GM10266 (cell line): ENCODE measurements at regions not wholly inside any gene's neighbourhood (a gene's known extent, or its start where the extent isn't known, plus 50 kb on each side); places are given as distances from the start of the nearest gene placed in this dataset.

Source experiments
- DNase-seq: peaks from one replicate; pipeline ENCODE4 v3.0.0; 2012; ENCODE audit errors: extremely low spot score
- CTCF ChIP-seq: IDR thresholded peaks from 2 replicates; pipeline ENCODE4 v1.5.1; 2012; ENCODE audit warnings: mild to moderate bottlenecking, low read depth; ENCODE audit not compliant: control insufficient read depth, insufficient read depth; ENCODE audit errors: missing control alignments

- TF ChIP-seq CTCF, result no peak
- no peak for DNase-seq
Observed at GRCh38 chr3:177837951-177838655, 640.8 kb upstream of the TBL1XR1 start.

- no peak for TF ChIP-seq CTCF
Observed at GRCh38 chr3:177838766-177839350, 641.6 kb upstream of the TBL1XR1 start.

GRCh38 chr3:177842302-177842701, 645.0 kb upstream of the TBL1XR1 start:
- no peak for DNase-seq
- no peak for TF ChIP-seq CTCF

More at GRCh38 chr3:177838766-177839350, 641.6 kb upstream of the TBL1XR1 start:
- DNase-seq, result no peak

- TF ChIP-seq CTCF, result no peak
- DNase-seq, result no peak
Observed at GRCh38 chr3:177842743-177843734, 645.8 kb upstream of the TBL1XR1 start.

- TF ChIP-seq CTCF, result no peak
- DNase-seq, result no peak
Observed at GRCh38 chr3:177852001-177852807, 654.9 kb upstream of the TBL1XR1 start.

GRCh38 chr3:177855021-177855420, 657.7 kb upstream of the TBL1XR1 start:
- no peak for TF ChIP-seq CTCF

More at GRCh38 chr3:177855021-177855420, 657.7 kb upstream of the TBL1XR1 start:
- no peak for DNase-seq
